ENCODE measurements at regions not wholly inside any gene's neighbourhood (a gene's known extent, or its start where the extent isn't known, plus 50 kb on each side); places are given as distances from the start of the nearest gene placed in this dataset.
"Not testable (repeated sequence)": the region's sequence is repeated elsewhere in the genome, so short reads cannot be mapped to it uniquely, and the experiment has no call there.

- no peaks in the 10 kb centered on the region for H3K79me2 ChIP-seq (ENCODE audit: insufficient read depth, low read depth, low read length)
- POLR2A ChIA-PET, result no interaction called here
- H3K36me3 ChIP-seq (ENCODE audit: insufficient read depth, low read length), result no peaks in the 10 kb centered on the region
- DNase-seq (ENCODE audit: low spot score), result no peak
- CTCF ChIA-PET (ENCODE audit: unreplicated experiment), result no interaction called here
- no TSS peak for BruUV-seq (replicated peaks)
- H3K4me2 ChIP-seq (ENCODE audit: low read length), result no peak overlapping the region
- H3K4me3 ChIP-seq (ENCODE audit: low read depth, low read length, poor library complexity, severe bottlenecking), result no peak overlapping the region
- H3K9me3 ChIP-seq (ENCODE audit: low read length), result no peaks in the 10 kb centered on the region
- no peaks in the 10 kb centered on the region for H3K4me1 ChIP-seq (ENCODE audit: insufficient read depth, low read length, poor library complexity, severe bottlenecking)
- no peak overlapping the region for H3K27ac ChIP-seq (ENCODE audit: low read depth, low read length, poor library complexity, severe bottlenecking)
- TF ChIP-seq, protein P1, sequence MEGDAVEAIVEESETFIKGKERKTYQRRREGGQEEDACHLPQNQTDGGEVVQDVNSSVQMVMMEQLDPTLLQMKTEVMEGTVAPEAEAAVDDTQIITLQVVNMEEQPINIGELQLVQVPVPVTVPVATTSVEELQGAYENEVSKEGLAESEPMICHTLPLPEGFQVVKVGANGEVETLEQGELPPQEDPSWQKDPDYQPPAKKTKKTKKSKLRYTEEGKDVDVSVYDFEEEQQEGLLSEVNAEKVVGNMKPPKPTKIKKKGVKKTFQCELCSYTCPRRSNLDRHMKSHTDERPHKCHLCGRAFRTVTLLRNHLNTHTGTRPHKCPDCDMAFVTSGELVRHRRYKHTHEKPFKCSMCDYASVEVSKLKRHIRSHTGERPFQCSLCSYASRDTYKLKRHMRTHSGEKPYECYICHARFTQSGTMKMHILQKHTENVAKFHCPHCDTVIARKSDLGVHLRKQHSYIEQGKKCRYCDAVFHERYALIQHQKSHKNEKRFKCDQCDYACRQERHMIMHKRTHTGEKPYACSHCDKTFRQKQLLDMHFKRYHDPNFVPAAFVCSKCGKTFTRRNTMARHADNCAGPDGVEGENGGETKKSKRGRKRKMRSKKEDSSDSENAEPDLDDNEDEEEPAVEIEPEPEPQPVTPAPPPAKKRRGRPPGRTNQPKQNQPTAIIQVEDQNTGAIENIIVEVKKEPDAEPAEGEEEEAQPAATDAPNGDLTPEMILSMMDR (conservative IDR thresholded peaks at IDR 0.05; ENCODE audit: low read length), result no peak
- TF ChIP-seq EZH2phosphoT487 (IDR thresholded peaks at IDR 0.05; ENCODE audit: borderline replicate concordance, low read depth, low read length), result no peak
- H3K9me2 ChIP-seq (ENCODE audit: insufficient read depth, low read length), result no peaks in the 10 kb centered on the region
- intact Hi-C loops (cut with micrococcal nuclease; ENCODE audit: unreplicated experiment), result no loop called here
- H2AFZ ChIP-seq (ENCODE audit: low read length), result no peak overlapping the region
- no peaks in the 10 kb centered on the region for H4K20me1 ChIP-seq (ENCODE audit: insufficient read depth, low read length)
Observed at GRCh38 chrX:40808203-40808602, 72.9 kb upstream of the MED14 start.

- ChIA-PET CTCF (ENCODE audit: unreplicated experiment) (no interaction called here), POLR2A (no interaction called here)
- no peaks in the 10 kb centered on the region for H4K20me1 ChIP-seq (ENCODE audit: insufficient read depth, low read length)
- no peak for DNase-seq (ENCODE audit: low spot score)
- H3K9me3 ChIP-seq (ENCODE audit: low read length), result no peaks in the 10 kb centered on the region
- intact Hi-C loops (cut with micrococcal nuclease; ENCODE audit: unreplicated experiment), result no loop called here
- H3K27ac ChIP-seq (ENCODE audit: low read depth, low read length, poor library complexity, severe bottlenecking), result no peak overlapping the region
- no peak overlapping the region for H3K4me2 ChIP-seq (ENCODE audit: low read length)
- H3K79me2 ChIP-seq (ENCODE audit: insufficient read depth, low read depth, low read length), result no peaks in the 10 kb centered on the region
- H3K36me3 ChIP-seq (ENCODE audit: insufficient read depth, low read length), result no peaks in the 10 kb centered on the region
- H3K4me3 ChIP-seq (ENCODE audit: low read depth, low read length, poor library complexity, severe bottlenecking), result no peak overlapping the region
- no peaks in the 10 kb centered on the region for H3K4me1 ChIP-seq (ENCODE audit: insufficient read depth, low read length, poor library complexity, severe bottlenecking)
- no peak overlapping the region for H2AFZ ChIP-seq (ENCODE audit: low read length)
- no TSS peak for BruUV-seq (replicated peaks)
- H3K9me2 ChIP-seq (ENCODE audit: insufficient read depth, low read length), result no peaks in the 10 kb centered on the region
- TF ChIP-seq, protein P1 (conservative IDR thresholded peaks at IDR 0.05; ENCODE audit: low read length), result no peak
- TF ChIP-seq EZH2phosphoT487 (IDR thresholded peaks at IDR 0.05; ENCODE audit: borderline replicate concordance, low read depth, low read length), result no peak
Observed at GRCh38 chrX:40809210-40809609, 73.9 kb upstream of the MED14 start.

DNA sequence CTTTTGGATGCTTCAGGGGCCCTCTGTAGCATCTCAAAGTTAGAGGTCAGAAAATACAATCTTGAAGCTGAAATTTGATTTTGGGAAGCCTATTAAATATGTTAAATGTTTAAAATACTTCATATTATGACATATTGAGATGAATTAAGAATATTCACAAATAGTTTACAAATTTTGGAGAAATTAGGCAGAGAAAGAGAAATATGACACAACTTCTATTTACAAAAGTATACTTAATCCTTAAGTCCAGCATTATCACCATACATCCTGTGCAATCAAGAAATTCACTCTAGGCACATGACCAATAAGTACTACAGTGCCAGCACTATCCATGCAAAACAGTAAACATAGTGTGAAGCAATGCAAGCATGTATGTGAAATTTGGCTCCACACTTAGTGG is 79.7 kb upstream of the MED14 start:
- H3K79me2 ChIP-seq (ENCODE audit: insufficient read depth, low read depth, low read length); H3K4me1 ChIP-seq (ENCODE audit: insufficient read depth, low read length, poor library complexity, severe bottlenecking); DNase-seq (ENCODE audit: low spot score); H3K36me3 ChIP-seq (ENCODE audit: insufficient read depth, low read length); H3K9me2 ChIP-seq (ENCODE audit: insufficient read depth, low read length); H4K20me1 ChIP-seq (ENCODE audit: insufficient read depth, low read length); BruUV-seq (replicated peaks); H2AFZ ChIP-seq (ENCODE audit: low read length); H3K27ac ChIP-seq (ENCODE audit: low read depth, low read length, poor library complexity, severe bottlenecking); H3K9me3 ChIP-seq (ENCODE audit: low read length); CTCF ChIA-PET (ENCODE audit: unreplicated experiment); H3K4me2 ChIP-seq (ENCODE audit: low read length); intact Hi-C loops (cut with micrococcal nuclease; ENCODE audit: unreplicated experiment); H3K4me3 ChIP-seq (ENCODE audit: low read depth, low read length, poor library complexity, severe bottlenecking): not testable (repeated sequence)
- POLR2A ChIA-PET, result interaction anchor here (0.6 kb wide), 1 partner anchor 109 kb away, joined by 3 read pairs; no protein-coding TSS in a partner anchor

All from OCI-LY7 (cell line).